Prostate gland (tissue), 2 donors: ENCODE measurements at regions not wholly inside any gene's neighbourhood (a gene's known extent, or its start where the extent isn't known, plus 50 kb on each side); places are given as distances from the start of the nearest gene placed in this dataset.

Source experiments
- DNase-seq: peaks from one replicate; pipeline ENCODE4 v3.0.0-alpha.2; 2019; ENCODE audit warnings: low spot score
- H3K27ac ChIP-seq, 2 donors: fragments of 200-600 bp; sonication (generic); 2 replicates each; pipeline ENCODE4 v1.5.1; 2017 to 2019
- H3K27me3 ChIP-seq: fragments of 200-600 bp; sonication (generic); replicated peaks from 2 replicates; pipeline ENCODE4 v1.5.1; 2019; ENCODE audit not compliant: insufficient read depth
- H3K36me3 ChIP-seq, 2 donors: fragments of 200-600 bp; sonication (generic); 1 replicate in 1 of 2; 2 replicates in 1 of 2; pipeline versions ENCODE4 v1.5.1 to v1.8.1; 2017 to 2019
- H3K4me1 ChIP-seq: fragments of 200-600 bp; sonication (generic); replicated peaks from 2 replicates; pipeline ENCODE4 v1.5.1; 2019
- H3K4me3 ChIP-seq, 2 donors: fragments of 200-600 bp; sonication (generic); 2 replicates each; pipeline ENCODE4 v1.5.1; 2017 to 2019
- H3K9me3 ChIP-seq: fragments of 200-600 bp; sonication (generic); 2 replicates; pipeline ENCODE4 v1.5.1; 2017
- CTCF ChIP-seq, 4 experiments: fragments of 200-600 bp in 2 of 4; fragments of 450-650 bp in 2 of 4; sonication (generic) in 2 of 4; IDR thresholded peaks; 1 replicate in 3 of 4; 2 replicates in 1 of 4; pipeline ENCODE4 v1.5.1; 2016 to 2019; ENCODE audit warnings: antibody characterized with exemption in 4 of 4, mild to moderate bottlenecking in 2 of 4, moderate library complexity in 2 of 4
- POLR2A ChIP-seq: fragments of 450-650 bp; IDR thresholded peaks from one replicate; pipeline ENCODE4 v1.6.1; 2016; ENCODE audit warnings: antibody characterized with exemption, mild to moderate bottlenecking
- POLR2AphosphoS5 ChIP-seq: sonication (generic); formaldehyde crosslinking; IDR thresholded peaks from one replicate; pipeline ENCODE4 v1.6.1; 2017; ENCODE audit warnings: antibody characterized with exemption
- WGBS: methylation state at CpG from one replicate; pipeline ENCODE4 v1.1.5; 2018; 5-methylcytosine and 5-hydroxymethylcytosine counted together
- intact Hi-C: fragments of 100-400 bp; cut with DNase I; formaldehyde crosslinking; loops from one replicate; pipeline ENCODE4 v1.14.2; 2022

GRCh38 chrX:137178392-137178791 is 144.6 kb upstream of the GPR101 start:
- Histone ChIP-seq H3K9me3 (no peaks in the 10 kb centered on the region), H3K27ac (no peak overlapping the region), H3K36me3 (no peaks in the 10 kb centered on the region), H3K27me3 (no peaks in the 10 kb centered on the region), H3K4me3 (no peak overlapping the region), H3K4me1 (no peaks in the 10 kb centered on the region)
- 47% methylated on average over 3 of the region's 3 CpGs for WGBS
- intact Hi-C loops, result no loop called here
- TF ChIP-seq CTCF (IDR thresholded peaks at IDR 0.05), result no peak
- no peak for DNase-seq

- Histone ChIP-seq H3K27me3 (no peaks in the 10 kb centered on the region), H3K9me3 (no peaks in the 10 kb centered on the region), H3K27ac (no peak overlapping the region), H3K36me3 (no peaks in the 10 kb centered on the region), H3K4me1 (no peaks in the 10 kb centered on the region), H3K4me3 (no peak overlapping the region)
- DNase-seq, result no peak
- intact Hi-C loops, result no loop called here
- WGBS, result 90% methylated on average over 3 of the region's 3 CpGs
- no peak for TF ChIP-seq POLR2A
- no peak for TF ChIP-seq CTCF (IDR thresholded peaks at IDR 0.05)
- no peak for TF ChIP-seq POLR2AphosphoS5
Measured at GRCh38 chrX:137172317-137172948, 138.6 kb upstream of the GPR101 start.

GRCh38 chrX:137171626-137172025 is 137.8 kb upstream of the GPR101 start:
- intact Hi-C loops, result no loop called here
- no peak for TF ChIP-seq POLR2AphosphoS5
- TF ChIP-seq CTCF (IDR thresholded peaks at IDR 0.05), result no peak
- no peak for TF ChIP-seq POLR2A

GRCh38 chrX:137166591-137166990 is 132.8 kb upstream of the GPR101 start:
- no peaks in the 10 kb centered on the region for H3K27me3 ChIP-seq
- no peaks in the 10 kb centered on the region for H3K36me3 ChIP-seq
- H3K4me1 ChIP-seq, result no peaks in the 10 kb centered on the region
- TF ChIP-seq CTCF (IDR thresholded peaks at IDR 0.05) (no peak), POLR2AphosphoS5 (no peak), POLR2A (no peak)
- DNase-seq, result no peak
- no peak overlapping the region for H3K4me3 ChIP-seq
- no peak overlapping the region for H3K27ac ChIP-seq
- no peaks in the 10 kb centered on the region for H3K9me3 ChIP-seq
- 50% methylated on average over 2 of the region's 2 CpGs for WGBS
- intact Hi-C loops, result no loop called here

More at GRCh38 chrX:137171626-137172025, 137.8 kb upstream of the GPR101 start:
- Histone ChIP-seq H3K36me3 (no peaks in the 10 kb centered on the region), H3K4me1 (no peaks in the 10 kb centered on the region), H3K27me3 (no peaks in the 10 kb centered on the region), H3K9me3 (no peaks in the 10 kb centered on the region), H3K4me3 (no peak overlapping the region), H3K27ac (no peak overlapping the region)
- 40% methylated on average over 1 of the region's 1 CpG for WGBS
- DNase-seq, result no peak

GRCh38 chrX:137164329-137164728 is 130.5 kb upstream of the GPR101 start:
- TF ChIP-seq POLR2A (no peak), POLR2AphosphoS5 (no peak), CTCF (IDR thresholded peaks at IDR 0.05) (no peak)
- no peaks in the 10 kb centered on the region for H3K4me1 ChIP-seq
- no peak overlapping the region for H3K27ac ChIP-seq
- no peaks in the 10 kb centered on the region for H3K27me3 ChIP-seq
- H3K36me3 ChIP-seq, result no peaks in the 10 kb centered on the region
- H3K4me3 ChIP-seq, result no peak overlapping the region
- H3K9me3 ChIP-seq, result no peaks in the 10 kb centered on the region
- no peak for DNase-seq
- 92% methylated on average over 3 of the region's 3 CpGs for WGBS
- intact Hi-C loops, result no loop called here
